ENCODE measurements at regions not wholly inside any gene's neighbourhood (a gene's known extent, or its start where the extent isn't known, plus 50 kb on each side); places are given as distances from the start of the nearest gene placed in this dataset.

DNA sequence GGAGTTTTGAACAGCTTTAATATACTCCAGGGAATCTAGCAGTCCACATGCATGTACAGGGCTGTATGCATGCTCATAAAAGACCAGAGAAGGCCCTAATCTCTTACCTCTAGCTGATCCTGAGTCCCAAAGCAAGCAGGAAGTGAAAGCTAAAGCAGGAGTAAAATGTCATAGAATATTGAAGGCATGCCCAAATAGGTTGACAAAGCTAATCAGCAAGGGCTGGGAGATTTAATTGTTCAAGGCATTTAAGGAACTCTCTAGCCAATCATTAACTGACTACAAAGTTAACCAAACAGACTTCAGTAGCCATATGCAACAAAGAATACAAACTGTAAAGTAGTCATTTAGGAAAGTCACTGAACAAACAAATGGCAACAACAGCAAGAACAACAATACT, 85.8 kb upstream of the KBTBD8 start:
- H3K4me3 ChIP-seq (ENCODE audit: low read depth, low read length, poor library complexity, severe bottlenecking): no peak overlapping the region
- no peak for DNase-seq (ENCODE audit: low spot score)
- no peak overlapping the region for H3K4me2 ChIP-seq (ENCODE audit: low read length)
- no peaks in the 10 kb centered on the region for H4K20me1 ChIP-seq (ENCODE audit: insufficient read depth, low read length)
- CTCF ChIA-PET (ENCODE audit: unreplicated experiment): no interaction called here
- no peak overlapping the region for H2AFZ ChIP-seq (ENCODE audit: low read length)
- no peaks in the 10 kb centered on the region for H3K36me3 ChIP-seq (ENCODE audit: insufficient read depth, low read length)
- no peaks in the 10 kb centered on the region for H3K79me2 ChIP-seq (ENCODE audit: insufficient read depth, low read depth, low read length)
- BruUV-seq (replicated peaks): no TSS peak
- H3K9me3 ChIP-seq (ENCODE audit: low read length): no peaks in the 10 kb centered on the region
- H3K27ac ChIP-seq (ENCODE audit: low read depth, low read length, poor library complexity, severe bottlenecking): no peak overlapping the region
- POLR2A ChIA-PET: interaction anchor here (0.6 kb wide), 2 partner anchors 44 to 583 kb away, joined by 3 read pairs; no protein-coding TSS in a partner anchor
- no peak for TF ChIP-seq EZH2phosphoT487 (IDR thresholded peaks at IDR 0.05; ENCODE audit: borderline replicate concordance, low read depth, low read length)
- TF ChIP-seq, protein P1, sequence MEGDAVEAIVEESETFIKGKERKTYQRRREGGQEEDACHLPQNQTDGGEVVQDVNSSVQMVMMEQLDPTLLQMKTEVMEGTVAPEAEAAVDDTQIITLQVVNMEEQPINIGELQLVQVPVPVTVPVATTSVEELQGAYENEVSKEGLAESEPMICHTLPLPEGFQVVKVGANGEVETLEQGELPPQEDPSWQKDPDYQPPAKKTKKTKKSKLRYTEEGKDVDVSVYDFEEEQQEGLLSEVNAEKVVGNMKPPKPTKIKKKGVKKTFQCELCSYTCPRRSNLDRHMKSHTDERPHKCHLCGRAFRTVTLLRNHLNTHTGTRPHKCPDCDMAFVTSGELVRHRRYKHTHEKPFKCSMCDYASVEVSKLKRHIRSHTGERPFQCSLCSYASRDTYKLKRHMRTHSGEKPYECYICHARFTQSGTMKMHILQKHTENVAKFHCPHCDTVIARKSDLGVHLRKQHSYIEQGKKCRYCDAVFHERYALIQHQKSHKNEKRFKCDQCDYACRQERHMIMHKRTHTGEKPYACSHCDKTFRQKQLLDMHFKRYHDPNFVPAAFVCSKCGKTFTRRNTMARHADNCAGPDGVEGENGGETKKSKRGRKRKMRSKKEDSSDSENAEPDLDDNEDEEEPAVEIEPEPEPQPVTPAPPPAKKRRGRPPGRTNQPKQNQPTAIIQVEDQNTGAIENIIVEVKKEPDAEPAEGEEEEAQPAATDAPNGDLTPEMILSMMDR (conservative IDR thresholded peaks at IDR 0.05; ENCODE audit: low read length): no peak
- intact Hi-C loops (cut with micrococcal nuclease; ENCODE audit: unreplicated experiment): no loop called here
- H3K9me2 ChIP-seq (ENCODE audit: insufficient read depth, low read length): no peaks in the 10 kb centered on the region
- H3K4me1 ChIP-seq (ENCODE audit: insufficient read depth, low read length, poor library complexity, severe bottlenecking): no peaks in the 10 kb centered on the region

- Histone ChIP-seq H3K4me1 (ENCODE audit: insufficient read depth, low read length, poor library complexity, severe bottlenecking) (no peaks in the 10 kb centered on the region), H4K20me1 (ENCODE audit: insufficient read depth, low read length) (no peaks in the 10 kb centered on the region), H3K27ac (ENCODE audit: low read depth, low read length, poor library complexity, severe bottlenecking) (no peak overlapping the region), H3K9me2 (ENCODE audit: insufficient read depth, low read length) (no peaks in the 10 kb centered on the region), H3K9me3 (ENCODE audit: low read length) (no peaks in the 10 kb centered on the region), H3K79me2 (ENCODE audit: insufficient read depth, low read depth, low read length) (no peaks in the 10 kb centered on the region), H3K4me3 (ENCODE audit: low read depth, low read length, poor library complexity, severe bottlenecking) (no peak overlapping the region), H3K4me2 (ENCODE audit: low read length) (no peak overlapping the region), H2AFZ (ENCODE audit: low read length) (no peak overlapping the region), H3K36me3 (ENCODE audit: insufficient read depth, low read length) (no peaks in the 10 kb centered on the region)
- ChIA-PET CTCF (ENCODE audit: unreplicated experiment) (no interaction called here), POLR2A (interaction anchor here (0.7 to 1.5 kb wide), 2 partner anchors 11 to 85 kb away, joined by 3 read pairs; no protein-coding TSS in a partner anchor)
- no TSS peak for BruUV-seq (replicated peaks)
- intact Hi-C loops (cut with micrococcal nuclease; ENCODE audit: unreplicated experiment): no loop called here
- TF ChIP-seq, protein P1 (conservative IDR thresholded peaks at IDR 0.05; ENCODE audit: low read length): no peak
- no peak for TF ChIP-seq EZH2phosphoT487 (IDR thresholded peaks at IDR 0.05; ENCODE audit: borderline replicate concordance, low read depth, low read length)
- DNase-seq (ENCODE audit: low spot score): no peak
Measured at GRCh38 chr3:66922058-66922457, 76.0 kb upstream of the KBTBD8 start.

DNA sequence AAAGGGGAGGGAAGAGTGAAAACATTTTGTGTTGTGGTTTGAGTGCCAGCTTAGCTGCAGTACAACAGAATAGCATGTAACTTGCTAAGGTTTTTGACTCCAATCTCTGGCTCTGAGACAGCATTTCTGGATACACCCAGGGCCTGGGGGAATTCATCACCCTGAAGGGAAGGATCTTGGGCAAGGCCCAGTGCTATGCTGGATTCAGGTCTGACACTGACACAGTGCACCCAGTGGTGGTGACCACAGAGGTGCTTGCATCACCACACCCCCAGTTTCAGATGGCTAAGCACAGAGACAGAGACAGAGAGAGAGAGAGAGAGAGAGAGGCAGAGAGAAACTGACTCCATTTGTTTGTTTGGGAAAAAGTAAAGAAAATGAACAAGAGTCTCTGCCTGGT, 74.1 kb upstream of the KBTBD8 start:
- no peak overlapping the region for H3K4me3 ChIP-seq (ENCODE audit: low read depth, low read length, poor library complexity, severe bottlenecking)
- ChIA-PET CTCF (ENCODE audit: unreplicated experiment) (interaction anchor here (0.6 kb wide), 1 partner anchor 33 kb away, joined by 3 read pairs; no protein-coding TSS in a partner anchor), POLR2A (interaction anchor here (0.7 kb wide), 1 partner anchor 13 kb away, joined by 4 read pairs; no protein-coding TSS in a partner anchor)
- intact Hi-C loops (cut with micrococcal nuclease; ENCODE audit: unreplicated experiment): no loop called here
- no peaks in the 10 kb centered on the region for H3K9me2 ChIP-seq (ENCODE audit: insufficient read depth, low read length)
- H4K20me1 ChIP-seq (ENCODE audit: insufficient read depth, low read length): no peaks in the 10 kb centered on the region
- BruUV-seq (replicated peaks): no TSS peak
- no peaks in the 10 kb centered on the region for H3K9me3 ChIP-seq (ENCODE audit: low read length)
- H3K4me1 ChIP-seq (ENCODE audit: insufficient read depth, low read length, poor library complexity, severe bottlenecking): no peaks in the 10 kb centered on the region
- TF ChIP-seq, protein P1 (conservative IDR thresholded peaks at IDR 0.05; ENCODE audit: low read length): no peak
- TF ChIP-seq EZH2phosphoT487 (IDR thresholded peaks at IDR 0.05; ENCODE audit: borderline replicate concordance, low read depth, low read length): no peak
- H2AFZ ChIP-seq (ENCODE audit: low read length): no peak overlapping the region
- H3K27ac ChIP-seq (ENCODE audit: low read depth, low read length, poor library complexity, severe bottlenecking): no peak overlapping the region
- DNase-seq (ENCODE audit: low spot score): no peak
- H3K4me2 ChIP-seq (ENCODE audit: low read length): no peak overlapping the region
- no peaks in the 10 kb centered on the region for H3K79me2 ChIP-seq (ENCODE audit: insufficient read depth, low read depth, low read length)
- H3K36me3 ChIP-seq (ENCODE audit: insufficient read depth, low read length): no peaks in the 10 kb centered on the region
